GM21360 (cell line): ENCODE measurements at regions not wholly inside any gene's neighbourhood (a gene's known extent, or its start where the extent isn't known, plus 50 kb on each side); places are given as distances from the start of the nearest gene placed in this dataset.

Experiments used
- ATAC-seq: cut with Tn5 transposase; IDR thresholded peaks from one replicate; pipeline ENCODE4 v1.9.1; 2021; ENCODE audit warnings: mild to moderate bottlenecking, moderate library complexity; ENCODE audit not compliant: unreplicated experiment

GRCh38 chr1:5311634-5312292 lies 657.4 kb downstream of the AJAP1 start:
- no peak for ATAC-seq

GRCh38 chr1:5311147-5311546 lies 656.7 kb downstream of the AJAP1 start:
- no peak for ATAC-seq

GRCh38 chr1:5308249-5308648 lies 653.8 kb downstream of the AJAP1 start:
- no peak for ATAC-seq

- no peak for ATAC-seq
These were observed 650.3 kb downstream of the AJAP1 start for GRCh38 chr1:5304702-5305101.

GRCh38 chr1:5298376-5298775 lies 644.0 kb downstream of the AJAP1 start:
- no peak for ATAC-seq

GRCh38 chr1:5297886-5298239 lies 643.5 kb downstream of the AJAP1 start:
- ATAC-seq = no peak

- no peak for ATAC-seq
These were observed 642.9 kb downstream of the AJAP1 start for GRCh38 chr1:5297180-5297885.

- no peak for ATAC-seq
These were observed 642.3 kb downstream of the AJAP1 start for GRCh38 chr1:5296557-5297179.

GRCh38 chr1:5296095-5296494 lies 641.7 kb downstream of the AJAP1 start:
- ATAC-seq = no peak

- ATAC-seq = no peak
These were observed 637.5 kb downstream of the AJAP1 start for GRCh38 chr1:5291889-5292288.

- no peak for ATAC-seq
These were observed 633.1 kb downstream of the AJAP1 start for GRCh38 chr1:5287178-5288150.

GRCh38 chr1:5286244-5286643 lies 631.8 kb downstream of the AJAP1 start:
- ATAC-seq = no peak

- ATAC-seq = no peak
These were observed 620.1 kb downstream of the AJAP1 start for GRCh38 chr1:5274527-5274926.

GRCh38 chr1:5273280-5274003 lies 619.0 kb downstream of the AJAP1 start:
- no peak for ATAC-seq

- ATAC-seq = no peak
These were observed 617.9 kb downstream of the AJAP1 start for GRCh38 chr1:5272325-5272724.

GRCh38 chr1:5271264-5271663 lies 616.9 kb downstream of the AJAP1 start:
- no peak for ATAC-seq

GRCh38 chr1:5269901-5270300 lies 615.5 kb downstream of the AJAP1 start:
- no peak for ATAC-seq

- no peak for ATAC-seq
These were observed 613.3 kb downstream of the AJAP1 start for GRCh38 chr1:5267603-5268235.

GRCh38 chr1:5265438-5266075 lies 611.1 kb downstream of the AJAP1 start:
- ATAC-seq = no peak

- no peak for ATAC-seq
These were observed 610.1 kb downstream of the AJAP1 start for GRCh38 chr1:5264476-5264875.
